GM12865 (cell line): ENCODE measurements at regions not wholly inside any gene's neighbourhood (a gene's known extent, or its start where the extent isn't known, plus 50 kb on each side); places are given as distances from the start of the nearest gene placed in this dataset.

Experiments
- DNase-seq: peaks from one replicate; pipeline ENCODE4 v3.0.0; 2010; ENCODE audit warnings: low read depth
- H3K4me3 ChIP-seq: 2 replicates; pipeline ENCODE4 v1.5.1; 2011; ENCODE audit warnings: mild to moderate bottlenecking, low read depth, low read length, control low read depth
- CTCF ChIP-seq: IDR thresholded peaks from 2 replicates; pipeline ENCODE4 v1.5.1; 2011; ENCODE audit warnings: low read length, control low read depth, low read depth, inconsistent platforms; ENCODE audit not compliant: insufficient read depth; ENCODE audit errors: missing control alignments

GRCh38 chr4:54547299-54548097, 110.3 kb upstream of the KIT start:
- DNase-seq, result peak; percentile 59
- no peak for TF ChIP-seq CTCF
- no peak overlapping the region; the same call in 1 of the 2 replicates for H3K4me3 ChIP-seq

GRCh38 chr4:54548098-54548620, 109.6 kb upstream of the KIT start:
- TF ChIP-seq CTCF, result no peak
- H3K4me3 ChIP-seq, result no peak overlapping the region
- DNase-seq, result no peak

- no peak for TF ChIP-seq CTCF
- H3K4me3 ChIP-seq, result no peak overlapping the region
- DNase-seq, result no peak
Observed at GRCh38 chr4:54548831-54549460, 108.8 kb upstream of the KIT start.

- DNase-seq, result no peak
- TF ChIP-seq CTCF, result no peak
- no peak overlapping the region for H3K4me3 ChIP-seq
Observed at GRCh38 chr4:54550395-54551171, 107.2 kb upstream of the KIT start.

- no peak for DNase-seq
- H3K4me3 ChIP-seq, result no peak overlapping the region
- no peak for TF ChIP-seq CTCF
Observed at GRCh38 chr4:54553001-54553400, 104.8 kb upstream of the KIT start.

GRCh38 chr4:54554339-54554990, 103.3 kb upstream of the KIT start:
- DNase-seq, result no peak
- no peak overlapping the region for H3K4me3 ChIP-seq
- TF ChIP-seq CTCF, result no peak
